ENCODE measurements at regions not wholly inside any gene's neighbourhood (a gene's known extent, or its start where the extent isn't known, plus 50 kb on each side); places are given as distances from the start of the nearest gene placed in this dataset.

DNA sequence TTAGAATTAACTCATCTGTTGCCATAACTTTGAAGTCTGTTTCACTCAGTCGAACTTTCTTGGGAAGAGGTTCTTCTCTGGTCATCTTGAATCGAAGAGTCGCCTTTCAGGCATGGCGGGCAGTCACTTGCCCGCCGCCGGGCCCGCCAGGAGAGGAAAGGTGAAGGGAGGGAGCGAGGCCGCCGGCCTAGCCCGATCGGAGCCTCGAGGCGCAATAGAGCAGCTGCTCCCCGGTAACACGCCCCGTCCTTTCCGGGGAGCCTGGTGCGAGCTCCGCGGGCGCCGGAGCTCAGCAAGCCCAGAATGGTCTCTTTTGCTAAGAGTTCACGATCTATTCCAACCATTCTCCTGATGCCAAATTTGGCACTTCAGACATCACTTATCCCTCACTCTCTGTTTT, 591.8 kb downstream of the TFAP2B start:
- TF ChIP-seq GATA2 (IDR thresholded peaks at IDR 0.05; ENCODE audit: low read depth, low read length) (no peak), GATA3 (IDR thresholded peaks at IDR 0.05; ENCODE audit: low read depth, low read length) (no peak)

Measured in SH-SY5Y (cell line).